Activated CD8-positive, alpha-beta T cell treated with anti-CD3 and anti-CD28 coated beads for 36 hours (primary cell): ENCODE measurements at regions not wholly inside any gene's neighbourhood (a gene's known extent, or its start where the extent isn't known, plus 50 kb on each side); places are given as distances from the start of the nearest gene placed in this dataset.

Source experiments
- ATAC-seq: fragments of 200-7000 bp; cut with Tn5 transposase; one replicate; pipeline ENCODE4 v1.10.0; 2021; ENCODE audit warnings: mild to moderate bottlenecking, moderate library complexity
- CTCF ChIA-PET: fragments of 350-600 bp; sonication (Branson Sonifier 250); formaldehyde crosslinking; loops from one replicate; lab custom pipeline; 2021; ENCODE audit warnings: antibody characterized with exemption; lab: Charles Lee
- POLR2A ChIA-PET: fragments of 350-600 bp; sonication (Branson Sonifier 250); formaldehyde crosslinking; loops from one replicate; lab custom pipeline; 2021; ENCODE audit warnings: antibody characterized with exemption; lab: Charles Lee
- DNase-seq: peaks from one replicate; pipeline ENCODE4 v3.0.0-alpha.2; 2020
- H3K27ac Mint-ChIP-seq: one replicate; pipeline ENCODE4 v1.8.0; 2021; ENCODE audit warnings: mild to moderate bottlenecking, mixed read lengths
- H3K27me3 Mint-ChIP-seq: one replicate; pipeline ENCODE4 v1.8.0; 2021; ENCODE audit warnings: mixed read lengths
- H3K36me3 Mint-ChIP-seq: one replicate; pipeline ENCODE4 v1.8.0; 2021; ENCODE audit warnings: low read depth, mixed read lengths
- H3K4me1 Mint-ChIP-seq: one replicate; pipeline ENCODE4 v1.8.0; 2021; ENCODE audit warnings: low read depth, mixed read lengths
- H3K4me3 Mint-ChIP-seq: one replicate; pipeline ENCODE4 v1.8.0; 2021; ENCODE audit warnings: mild to moderate bottlenecking, moderate library complexity, mixed read lengths
- H3K9me3 Mint-ChIP-seq: one replicate; pipeline ENCODE4 v1.8.0; 2021; ENCODE audit warnings: mixed read lengths
- CTCF ChIP-seq: fragments of 200-600 bp; IDR thresholded peaks from one replicate; pipeline ENCODE4 v1.8.0; 2022; ENCODE audit warnings: antibody characterized with exemption, mild to moderate bottlenecking
- intact Hi-C: fragments of 100-400 bp; cut with micrococcal nuclease; formaldehyde crosslinking; loops from one replicate; pipeline ENCODE4 v1.10.0; 2022

GRCh38 chr3:78283994-78284393 lies 1244.1 kb downstream of the ROBO2 start:
- DNase-seq: no peak
- no peaks in the 10 kb centered on the region for H3K4me1 Mint-ChIP-seq
- H3K27me3 Mint-ChIP-seq: no peaks in the 10 kb centered on the region
- intact Hi-C loops: no loop called here
- POLR2A ChIA-PET: no interaction called here
- no peak for TF ChIP-seq CTCF
- ATAC-seq: no peak
- H3K9me3 Mint-ChIP-seq: peaks cover 15% of the 10 kb centered on the region
- no peaks in the 10 kb centered on the region for H3K36me3 Mint-ChIP-seq
- CTCF ChIA-PET: no interaction called here
- H3K27ac Mint-ChIP-seq: no peak overlapping the region
- no peak overlapping the region for H3K4me3 Mint-ChIP-seq

- Mint-ChIP-seq H3K4me3 (no peak overlapping the region), H3K9me3 (peaks cover 14% of the 10 kb centered on the region), H3K36me3 (no peaks in the 10 kb centered on the region), H3K27ac (no peak overlapping the region), H3K27me3 (no peaks in the 10 kb centered on the region), H3K4me1 (no peaks in the 10 kb centered on the region)
- intact Hi-C loops: no loop called here
- ChIA-PET CTCF (no interaction called here), POLR2A (no interaction called here)
- no peak for DNase-seq
- no peak for TF ChIP-seq CTCF
- ATAC-seq: no peak
Observed at GRCh38 chr3:78285032-78285728, 1245.3 kb downstream of the ROBO2 start.

DNA sequence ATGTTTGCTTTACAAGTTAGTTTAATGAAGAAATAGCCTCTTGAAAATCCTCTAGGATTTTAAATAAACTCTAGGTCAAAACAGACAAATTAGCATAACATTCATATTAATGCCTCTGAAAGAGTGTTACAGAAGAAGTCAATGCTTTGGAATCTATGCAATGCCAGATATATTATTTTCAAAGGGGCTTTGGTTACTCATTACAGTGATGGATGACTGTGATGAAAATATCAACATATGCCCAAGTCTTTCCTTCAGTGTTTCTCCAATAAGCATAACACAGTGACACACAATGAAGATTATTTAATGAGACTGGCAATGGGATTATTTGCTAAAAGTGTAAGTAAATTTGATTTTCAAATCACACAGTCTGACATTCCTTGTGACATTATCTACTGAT lies 1247.2 kb downstream of the ROBO2 start:
- no peaks in the 10 kb centered on the region for H3K4me1 Mint-ChIP-seq
- ChIA-PET POLR2A (no interaction called here), CTCF (no interaction called here)
- peaks cover 8% of the 10 kb centered on the region for H3K9me3 Mint-ChIP-seq
- no peak for TF ChIP-seq CTCF
- H3K27ac Mint-ChIP-seq: no peak overlapping the region
- DNase-seq (no peak), ATAC-seq (no peak)
- no peaks in the 10 kb centered on the region for H3K36me3 Mint-ChIP-seq
- intact Hi-C loops: no loop called here
- H3K4me3 Mint-ChIP-seq: no peak overlapping the region
- no peaks in the 10 kb centered on the region for H3K27me3 Mint-ChIP-seq

GRCh38 chr3:78293284-78293683 lies 1253.4 kb downstream of the ROBO2 start:
- Mint-ChIP-seq H3K27ac (no peak overlapping the region), H3K36me3 (no peaks in the 10 kb centered on the region), H3K4me3 (no peak overlapping the region), H3K4me1 (no peaks in the 10 kb centered on the region), H3K9me3 (peaks cover 3% of the 10 kb centered on the region), H3K27me3 (no peaks in the 10 kb centered on the region)
- ATAC-seq: no peak
- no peak for DNase-seq
- no peak for TF ChIP-seq CTCF
- intact Hi-C loops: no loop called here
- CTCF ChIA-PET: no interaction called here
- POLR2A ChIA-PET: interaction anchor here (0.6 kb wide), 1 partner anchor 12 kb away, joined by 3 read pairs; no protein-coding TSS in a partner anchor

DNA sequence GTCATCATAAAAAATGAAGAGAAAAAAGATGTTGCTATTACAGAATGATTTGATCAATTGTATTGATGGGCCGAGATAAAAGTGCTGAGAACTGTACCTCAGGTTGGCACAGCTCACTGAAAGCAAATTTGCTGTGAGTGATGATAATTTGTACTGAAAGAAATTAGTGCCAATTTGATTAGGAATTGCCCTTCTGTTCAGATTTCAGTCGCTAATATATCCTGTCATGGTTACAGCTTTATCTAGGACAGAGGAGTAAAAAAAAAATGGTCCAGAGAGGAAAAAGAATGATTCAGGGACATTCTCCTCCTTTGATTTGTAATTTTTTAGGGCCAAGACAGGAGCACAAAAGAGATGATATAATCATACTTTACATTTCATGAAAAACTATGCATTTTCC lies 1264.2 kb downstream of the ROBO2 start:
- Mint-ChIP-seq H3K4me3 (no peak overlapping the region), H3K4me1 (no peaks in the 10 kb centered on the region), H3K27me3 (no peaks in the 10 kb centered on the region), H3K27ac (no peak overlapping the region), H3K36me3 (no peaks in the 10 kb centered on the region), H3K9me3 (peaks cover 4% of the 10 kb centered on the region)
- no peak for ATAC-seq
- intact Hi-C loops: no loop called here
- DNase-seq: no peak
- CTCF ChIA-PET: no interaction called here
- POLR2A ChIA-PET: no interaction called here
- no peak for TF ChIP-seq CTCF
